Sigmoid colon (tissue), 4 donors: ENCODE measurements at regions not wholly inside any gene's neighbourhood (a gene's known extent, or its start where the extent isn't known, plus 50 kb on each side); places are given as distances from the start of the nearest gene placed in this dataset.

ENCODE experiments used
- CTCF ChIP-seq, 4 experiments: fragments of 450-650 bp in 3 of 4; fragments of 200-600 bp in 1 of 4; IDR thresholded peaks; one replicate each; pipeline ENCODE4 v1.5.1; 2016 to 2019; ENCODE audit warnings: antibody characterized with exemption in 4 of 4, mild to moderate bottlenecking in 3 of 4, moderate library complexity in 2 of 4
- EP300 ChIP-seq, 4 donors: sonication (generic); formaldehyde crosslinking; IDR thresholded peaks; one replicate each; pipeline ENCODE4 v1.6.1; 2017; ENCODE audit warnings: antibody characterized with exemption in 4 of 4
- POLR2A ChIP-seq, 2 donors: fragments of 450-650 bp; IDR thresholded peaks; one replicate each; pipeline ENCODE4 v1.6.1; 2016; ENCODE audit warnings: antibody characterized with exemption in 2 of 2, mild to moderate bottlenecking in 2 of 2, moderate library complexity in 2 of 2

- TF ChIP-seq CTCF (IDR thresholded peaks at IDR 0.05): no peak
- no peak for TF ChIP-seq POLR2A (IDR thresholded peaks at IDR 0.05)
- TF ChIP-seq EP300 (IDR thresholded peaks at IDR 0.05): no peak
Observed at GRCh38 chr9:22189471-22189870, 180.4 kb upstream of the CDKN2B start.
